DMS53 (cell line): ENCODE measurements at regions not wholly inside any gene's neighbourhood (a gene's known extent, or its start where the extent isn't known, plus 50 kb on each side); places are given as distances from the start of the nearest gene placed in this dataset.

Experiments
- DNase-seq: peaks from one replicate; lab custom pipeline; 2025; lab: John Stamatoyannopoulos, UW

GRCh38 chr1:188169971-188170370, 1341.2 kb downstream of the PLA2G4A start:
- DNase-seq, result peak; percentile 7

- no peak for DNase-seq
Measured at GRCh38 chr1:188170411-188170810, 1341.7 kb downstream of the PLA2G4A start.

- DNase-seq, result no peak
Measured at GRCh38 chr1:188170935-188171334, 1342.2 kb downstream of the PLA2G4A start.

- DNase-seq, result peak; percentile 14
Measured at GRCh38 chr1:188182063-188182462, 1353.3 kb downstream of the PLA2G4A start.

- DNase-seq, result peak; percentile 7
Measured at GRCh38 chr1:188188317-188188716, 1359.6 kb downstream of the PLA2G4A start.

GRCh38 chr1:188194916-188195315, 1366.2 kb downstream of the PLA2G4A start:
- peak; percentile 21 for DNase-seq

GRCh38 chr1:188218289-188218688, 1389.5 kb downstream of the PLA2G4A start:
- no peak for DNase-seq

- DNase-seq, result no peak
Measured at GRCh38 chr1:188220051-188220450, 1391.3 kb downstream of the PLA2G4A start.

GRCh38 chr1:188224263-188224662, 1395.5 kb downstream of the PLA2G4A start:
- DNase-seq, result no peak

- DNase-seq, result no peak
Measured at GRCh38 chr1:188225975-188226374, 1397.2 kb downstream of the PLA2G4A start.

GRCh38 chr1:188228623-188229022, 1399.9 kb downstream of the PLA2G4A start:
- no peak for DNase-seq

- peak; percentile 4 for DNase-seq
Measured at GRCh38 chr1:188237573-188238348, 1409.0 kb downstream of the PLA2G4A start.

- DNase-seq, result peak; percentile 7
Measured at GRCh38 chr1:188240772-188241406, 1412.1 kb downstream of the PLA2G4A start.

GRCh38 chr1:188241629-188242028, 1412.9 kb downstream of the PLA2G4A start:
- no peak for DNase-seq

GRCh38 chr1:188243456-188243855, 1414.7 kb downstream of the PLA2G4A start:
- DNase-seq, result no peak

GRCh38 chr1:188244681-188245080, 1415.9 kb downstream of the PLA2G4A start:
- DNase-seq, result no peak

- no peak for DNase-seq
Measured at GRCh38 chr1:188247255-188247654, 1418.5 kb downstream of the PLA2G4A start.

- no peak for DNase-seq
Measured at GRCh38 chr1:188249811-188250210, 1421.1 kb downstream of the PLA2G4A start.

- DNase-seq, result no peak
Measured at GRCh38 chr1:188251036-188251435, 1422.3 kb downstream of the PLA2G4A start.

GRCh38 chr1:188261849-188262248, 1433.1 kb downstream of the PLA2G4A start:
- DNase-seq, result no peak

- no peak for DNase-seq
Measured at GRCh38 chr1:188269956-188270355, 1441.2 kb downstream of the PLA2G4A start.

- DNase-seq, result no peak
Measured at GRCh38 chr1:188270497-188270896, 1441.7 kb downstream of the PLA2G4A start.

- no peak for DNase-seq
Measured at GRCh38 chr1:188277771-188278170, 1449.0 kb downstream of the PLA2G4A start.

GRCh38 chr1:188281921-188282320, 1453.2 kb downstream of the PLA2G4A start:
- no peak for DNase-seq
